HG02759 (cell line): ENCODE measurements at regions not wholly inside any gene's neighbourhood (a gene's known extent, or its start where the extent isn't known, plus 50 kb on each side); places are given as distances from the start of the nearest gene placed in this dataset.

ENCODE experiments used
- ATAC-seq: cut with Tn5 transposase; IDR thresholded peaks from one replicate; pipeline ENCODE4 v1.9.1; 2021; ENCODE audit warnings: mild to moderate bottlenecking, moderate library complexity; ENCODE audit not compliant: unreplicated experiment

DNA sequence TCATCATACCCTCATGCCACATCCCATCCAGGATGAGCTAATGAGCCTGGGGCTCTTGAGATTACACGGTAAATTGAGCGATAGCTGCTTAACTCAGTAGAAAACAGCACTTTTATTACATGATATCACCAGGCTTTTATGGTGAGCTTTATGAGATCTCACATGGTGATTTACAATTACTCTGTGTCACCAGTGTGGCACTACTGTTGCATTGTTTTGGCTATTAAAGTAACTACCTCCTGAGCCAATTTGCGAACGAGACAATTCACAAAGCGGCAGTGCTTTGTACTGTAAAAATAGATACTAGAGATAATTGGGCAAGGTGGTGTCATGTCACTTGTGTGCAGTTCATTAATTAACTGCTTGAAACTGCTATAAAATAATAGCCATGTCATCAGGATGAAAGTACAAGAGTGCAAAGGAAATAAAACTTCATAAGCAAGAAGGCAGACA is 767.7 kb upstream of the ADGRL2 start:
- ATAC-seq, result no peak

DNA sequence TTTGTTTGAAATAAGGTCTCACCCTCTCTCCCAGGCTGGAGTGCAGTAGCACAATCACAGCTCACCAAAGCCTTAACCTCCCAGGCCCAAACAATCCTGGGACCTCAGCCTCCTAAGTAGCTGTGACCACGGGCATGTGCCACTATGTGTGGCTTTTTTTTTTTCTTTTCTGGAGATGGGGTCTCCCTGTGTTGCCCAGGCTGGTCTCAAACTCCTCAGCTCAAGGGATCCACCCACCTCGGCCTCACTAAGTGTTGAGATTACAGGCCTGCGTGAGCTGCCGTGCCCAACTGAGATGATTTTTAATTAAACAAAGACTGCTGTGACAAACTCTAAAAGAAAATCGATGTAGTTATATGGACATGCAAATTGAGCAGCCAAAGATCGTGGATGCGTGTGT is 768.4 kb upstream of the ADGRL2 start:
- ATAC-seq, result no peak

DNA sequence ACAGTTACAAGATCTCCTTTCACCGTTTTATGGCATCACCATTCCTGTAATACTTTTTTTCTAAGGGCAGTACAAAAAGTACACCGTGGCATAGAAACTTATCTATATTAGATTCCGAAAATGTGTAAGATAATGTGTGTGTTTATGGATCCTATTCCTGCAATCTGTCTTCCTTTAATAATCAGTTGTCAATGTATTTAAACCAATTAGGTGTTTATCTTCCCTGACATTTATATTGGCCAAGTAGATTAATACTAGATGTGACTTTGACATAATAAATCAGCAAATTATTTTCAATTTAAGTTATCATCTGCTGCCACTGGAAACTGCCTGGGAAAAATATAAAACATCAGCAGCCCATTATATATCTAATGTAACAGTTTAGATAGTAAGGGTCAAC is 770.3 kb upstream of the ADGRL2 start:
- no peak for ATAC-seq

DNA sequence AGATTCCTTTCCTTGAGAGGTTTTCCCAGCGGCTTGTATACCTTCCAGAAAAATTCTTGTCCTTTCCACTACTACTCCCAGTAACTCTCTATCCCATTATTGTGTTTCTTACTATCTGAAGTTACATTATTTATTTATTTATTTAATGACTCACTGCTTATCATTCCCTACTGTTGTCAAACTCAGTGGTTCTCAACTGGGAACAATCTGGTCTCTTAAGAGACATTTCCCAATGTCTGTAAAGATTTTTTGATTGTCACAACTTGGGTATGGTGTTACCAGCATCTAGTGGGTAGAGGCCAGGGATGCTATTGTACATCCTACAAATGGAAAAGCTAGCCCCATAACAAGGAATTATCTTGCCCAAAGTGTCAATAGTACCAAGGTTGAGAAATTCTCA is 771.5 kb upstream of the ADGRL2 start:
- ATAC-seq, result no peak

- no peak for ATAC-seq
Observed at GRCh38 chr1:81023187-81023724, 777.5 kb upstream of the ADGRL2 start.

- no peak for ATAC-seq
Observed at GRCh38 chr1:81021134-81021533, 779.6 kb upstream of the ADGRL2 start.

DNA sequence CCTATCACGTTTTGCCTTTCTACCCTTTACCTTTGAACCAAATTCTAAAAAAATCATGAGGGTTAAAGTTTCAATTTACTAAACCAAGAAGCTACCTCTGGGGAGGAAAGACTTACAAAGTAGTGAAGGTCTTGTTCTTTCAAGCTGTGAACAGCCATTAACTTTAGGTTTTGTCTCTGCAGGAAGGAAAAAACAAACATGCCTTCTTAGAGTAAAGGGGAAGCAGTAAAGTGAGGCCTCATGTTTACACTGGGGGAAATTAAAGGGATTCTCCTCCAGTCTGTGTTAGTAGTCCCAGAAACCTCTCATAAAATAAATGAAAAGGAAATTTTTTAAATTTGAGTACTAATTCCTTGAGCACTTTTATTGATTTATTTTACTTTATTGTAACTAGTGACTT is 780.2 kb upstream of the ADGRL2 start:
- no peak for ATAC-seq

GRCh38 chr1:81010126-81010525 is 790.6 kb upstream of the ADGRL2 start:
- ATAC-seq, result no peak

GRCh38 chr1:81008293-81008692 is 792.4 kb upstream of the ADGRL2 start:
- ATAC-seq, result no peak

GRCh38 chr1:81007024-81007423 is 793.7 kb upstream of the ADGRL2 start:
- ATAC-seq, result no peak

GRCh38 chr1:81006502-81006901 is 794.2 kb upstream of the ADGRL2 start:
- no peak for ATAC-seq

- ATAC-seq, result no peak
Observed at GRCh38 chr1:81004011-81004410, 796.7 kb upstream of the ADGRL2 start.

- ATAC-seq, result no peak
Observed at GRCh38 chr1:80994934-80995333, 805.8 kb upstream of the ADGRL2 start.

DNA sequence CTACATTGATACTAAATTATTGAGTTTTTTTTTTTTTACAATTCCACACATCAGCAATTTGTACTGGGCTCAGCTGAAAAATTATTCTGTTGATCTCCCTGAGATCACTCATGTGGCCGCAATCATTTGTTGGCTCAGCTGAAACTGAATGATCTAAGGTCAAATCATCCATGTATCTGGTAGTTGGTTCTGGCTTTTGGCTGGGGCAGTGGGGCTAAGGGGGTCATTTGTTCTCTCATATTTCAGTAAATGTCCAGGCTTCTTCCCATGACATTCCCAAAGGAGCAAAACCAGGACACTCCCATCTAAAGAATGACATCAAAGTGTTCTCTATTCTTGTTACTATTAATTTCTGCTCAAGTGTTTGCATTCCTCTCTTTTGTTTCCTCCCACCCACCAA is 806.7 kb upstream of the ADGRL2 start:
- ATAC-seq, result no peak

GRCh38 chr1:80993154-80993980 is 807.4 kb upstream of the ADGRL2 start:
- ATAC-seq, result no peak

GRCh38 chr1:80989455-80989854 is 811.3 kb upstream of the ADGRL2 start:
- no peak for ATAC-seq

DNA sequence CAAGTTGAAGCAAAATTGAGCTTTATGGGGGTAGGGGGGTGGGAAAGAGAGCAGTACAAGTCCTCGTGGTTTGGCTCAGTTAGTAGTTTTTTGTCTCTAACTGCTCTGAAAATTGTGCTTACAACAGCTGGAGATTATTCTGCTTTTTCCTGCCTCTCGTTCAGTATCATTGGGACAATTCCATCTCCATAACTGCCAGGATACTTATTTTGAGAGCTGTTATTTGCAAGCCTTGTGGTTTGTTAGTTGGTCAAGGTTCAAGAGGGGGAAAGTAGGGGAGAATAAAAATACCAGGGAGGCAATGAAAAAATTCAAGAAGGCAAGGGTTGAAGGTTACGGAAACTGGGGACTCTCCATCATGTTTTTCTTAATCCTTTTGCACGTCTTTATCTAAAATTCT is 811.8 kb upstream of the ADGRL2 start:
- ATAC-seq, result no peak

- no peak for ATAC-seq
Observed at GRCh38 chr1:80987824-80988223, 812.9 kb upstream of the ADGRL2 start.

DNA sequence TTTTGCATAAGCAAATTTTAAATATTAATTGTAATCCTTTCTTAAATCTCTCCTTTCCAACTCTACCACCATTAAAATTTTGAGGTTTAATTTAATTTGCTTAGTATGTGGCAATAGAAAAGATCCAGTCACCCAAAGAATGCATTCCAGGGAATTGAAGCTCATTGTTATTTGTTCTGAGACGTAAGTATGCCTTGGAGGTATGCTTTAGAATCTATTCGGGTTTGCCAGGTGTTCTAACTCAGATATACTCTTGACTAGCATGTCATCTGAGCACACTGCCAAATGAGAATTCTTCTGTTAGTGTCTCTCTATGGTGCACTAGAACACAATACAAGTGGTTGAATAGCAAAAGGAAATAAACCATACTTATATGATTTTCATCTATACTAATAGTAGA is 813.6 kb upstream of the ADGRL2 start:
- ATAC-seq, result no peak

DNA sequence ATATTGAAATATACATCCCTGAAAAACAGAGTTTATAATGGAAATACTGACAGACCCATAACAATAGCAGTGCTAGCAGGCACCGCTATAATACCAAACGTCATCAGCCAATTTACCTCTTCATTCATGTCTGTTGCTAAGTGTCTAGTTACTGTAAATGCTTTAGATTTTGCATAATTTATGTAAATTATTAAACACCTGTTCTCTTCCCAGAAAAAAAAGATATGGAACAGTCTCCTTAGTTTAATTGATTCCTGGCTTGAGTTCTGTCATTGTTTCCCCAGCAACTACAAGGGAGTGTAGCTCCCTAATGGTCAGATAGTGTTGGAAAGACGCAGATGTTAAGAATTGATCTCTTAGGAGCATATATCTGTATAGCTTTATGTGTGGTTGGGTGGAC is 817.9 kb upstream of the ADGRL2 start:
- ATAC-seq, result no peak

GRCh38 chr1:80973101-80973500 is 827.6 kb upstream of the ADGRL2 start:
- ATAC-seq, result no peak

GRCh38 chr1:80966266-80966665 is 834.5 kb upstream of the ADGRL2 start:
- ATAC-seq, result no peak

DNA sequence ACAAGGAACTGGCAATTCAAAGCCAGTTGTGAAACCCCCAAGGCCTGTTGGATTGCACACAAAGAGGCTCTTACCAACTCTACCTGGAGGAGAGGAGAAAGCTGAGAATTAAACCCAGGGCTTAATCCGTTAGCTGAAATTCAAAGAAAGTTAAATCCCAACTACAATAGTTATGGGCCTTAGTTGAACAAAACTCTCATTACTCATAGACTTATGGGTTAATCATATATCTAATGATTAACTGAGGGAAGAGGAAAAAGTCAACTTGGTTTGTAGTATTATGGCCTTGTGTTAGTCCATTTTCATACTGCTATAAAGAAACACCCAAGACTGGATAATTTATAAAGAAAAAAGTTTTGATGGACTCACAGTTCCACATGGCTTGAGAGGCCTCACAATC is 838.2 kb upstream of the ADGRL2 start:
- ATAC-seq, result no peak
